Common myeloid progenitor, CD34-positive (primary cell): ENCODE measurements at regions not wholly inside any gene's neighbourhood (a gene's known extent, or its start where the extent isn't known, plus 50 kb on each side); places are given as distances from the start of the nearest gene placed in this dataset.

Experiments
- CTCF ChIA-PET: fragments of 350-600 bp; sonication (Branson Sonifier 250); formaldehyde crosslinking; loops from one replicate; lab custom pipeline; 2021; ENCODE audit warnings: antibody characterized with exemption; lab: Charles Lee
- POLR2A ChIA-PET: fragments of 350-600 bp; sonication (Branson Sonifier 250); formaldehyde crosslinking; loops from one replicate; lab custom pipeline; 2021; ENCODE audit warnings: antibody characterized with exemption; lab: Charles Lee
- DNase-seq, 3 donors: peaks; one replicate each; pipeline versions ENCODE4 v3.0.0 to v3.0.0-alpha.2; 2013
- H3K27ac ChIP-seq, 2 experiments: 1 replicate in 1 of 2; 2 replicates in 1 of 2; pipeline ENCODE4 v1.7.0; 2013; ENCODE audit warnings: inconsistent platforms in 2 of 2, low read length in 2 of 2, mild to moderate bottlenecking in 2 of 2, low read depth in 1 of 2, moderate library complexity in 1 of 2; ENCODE audit not compliant: severe bottlenecking in 2 of 2, insufficient read depth in 1 of 2, poor library complexity in 1 of 2
- H3K27me3 ChIP-seq, 5 experiments: replicated peaks in 2 of 5; 1 replicate in 3 of 5; 2 replicates in 2 of 5; pipeline versions ENCODE4 v1.6.1 to v1.7.0; 2013; ENCODE audit warnings: low read length in 4 of 5, mild to moderate bottlenecking in 2 of 5, moderate library complexity in 2 of 5, inconsistent platforms in 1 of 5; ENCODE audit not compliant: insufficient read depth in 5 of 5, control insufficient read depth in 4 of 5
- H3K36me3 ChIP-seq, 4 experiments: 1 replicate in 2 of 4; 2 replicates in 2 of 4; pipeline versions ENCODE4 v1.6.1 to v1.7.0; 2013; ENCODE audit warnings: low read length in 3 of 4, control low read depth in 1 of 4, mild to moderate bottlenecking in 1 of 4; ENCODE audit not compliant: control insufficient read depth in 4 of 4, insufficient read depth in 4 of 4
- H3K4me1 ChIP-seq, 4 experiments: 1 replicate in 3 of 4; 2 replicates in 1 of 4; pipeline versions ENCODE4 v1.6.1 to v1.7.1; 2013; ENCODE audit warnings: low read length in 3 of 4, mild to moderate bottlenecking in 3 of 4, control low read depth in 1 of 4, inconsistent platforms in 1 of 4, moderate library complexity in 1 of 4; ENCODE audit not compliant: control insufficient read depth in 4 of 4, insufficient read depth in 4 of 4; ENCODE audit errors: control extremely low read depth in 1 of 4
- H3K4me3 ChIP-seq, 7 experiments: 1 replicate in 4 of 7; 2 replicates in 3 of 7; pipeline versions ENCODE4 v1.5.1 to v1.7.0; 2013; ENCODE audit warnings: mild to moderate bottlenecking in 7 of 7, low read length in 6 of 7, moderate library complexity in 6 of 7, inconsistent platforms in 2 of 7, low read depth in 2 of 7, control low read depth in 1 of 7; ENCODE audit not compliant: insufficient read depth in 4 of 7, control insufficient read depth in 1 of 7; ENCODE audit errors: extremely low read depth in 1 of 7
- H3K9me3 ChIP-seq, 5 experiments: 1 replicate in 4 of 5; 2 replicates in 1 of 5; pipeline versions ENCODE4 v1.6.1 to v1.7.1; 2013; ENCODE audit warnings: low read length in 4 of 5, mild to moderate bottlenecking in 2 of 5, inconsistent platforms in 1 of 5, low read depth in 1 of 5, moderate library complexity in 1 of 5; ENCODE audit not compliant: control insufficient read depth in 4 of 5, insufficient read depth in 2 of 5; ENCODE audit errors: control extremely low read depth in 1 of 5
- WGBS: methylation state at CpG from one replicate; pipeline ENCODE4 v1.1.5; 2013; ENCODE audit not compliant: insufficient coverage; 5-methylcytosine and 5-hydroxymethylcytosine counted together

DNA sequence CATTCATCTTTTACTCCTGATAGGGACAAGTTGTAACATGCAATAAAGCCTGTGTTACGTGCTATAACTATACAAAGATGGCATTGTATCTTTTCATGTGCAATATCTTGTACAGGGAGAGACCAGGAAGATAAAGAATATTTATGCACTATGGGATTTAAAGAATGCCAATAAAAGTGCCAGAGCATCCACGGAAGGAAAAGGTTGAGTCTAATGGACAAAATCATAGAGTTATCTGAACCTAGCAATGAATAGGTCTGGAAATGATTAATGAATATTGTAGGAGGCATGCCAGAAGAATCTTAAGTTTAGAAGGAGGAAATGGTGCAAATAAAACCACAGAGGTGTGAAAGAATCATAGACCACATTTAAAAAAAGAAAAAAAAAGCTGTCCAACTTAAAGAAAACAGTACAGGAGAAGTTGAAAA is 263.9 kb downstream of the KCNC2 start:
- ChIA-PET POLR2A (no interaction called here), CTCF (no interaction called here)
- Histone ChIP-seq H3K4me1 (no peaks in the 10 kb centered on the region), H3K4me3 (no peak overlapping the region), H3K9me3 (no peaks in the 10 kb centered on the region), H3K27ac (no peak overlapping the region), H3K36me3 (no peaks in the 10 kb centered on the region), H3K27me3 (no peaks in the 10 kb centered on the region)
- no peak for DNase-seq
- 100% methylated on average over 1 of the region's 2 CpGs for WGBS

DNA sequence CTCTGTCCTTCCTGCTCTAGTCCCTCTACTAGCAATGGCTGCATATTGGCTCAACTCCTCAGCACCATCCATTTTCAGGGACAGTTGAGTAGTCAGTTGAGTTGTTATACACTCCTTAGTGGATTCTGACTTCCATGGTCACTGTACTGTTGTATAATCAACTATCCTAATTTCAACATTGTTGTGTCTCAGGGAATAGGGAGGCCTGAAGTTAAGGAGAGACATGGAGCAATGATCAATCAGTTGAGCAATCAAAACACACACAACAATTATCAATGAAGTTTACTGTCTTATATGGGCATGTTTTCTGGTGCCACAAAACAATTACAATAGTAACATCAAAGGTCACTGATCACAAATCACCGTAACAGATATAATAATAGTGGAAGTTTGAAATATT is 255.9 kb downstream of the KCNC2 start:
- Histone ChIP-seq H3K4me3 (no peak overlapping the region), H3K27ac (no peak overlapping the region), H3K9me3 (peaks cover 0 to 3% (median 1%) of the 10 kb centered on the region in 5 experiments), H3K4me1 (no peaks in the 10 kb centered on the region), H3K36me3 (no peaks in the 10 kb centered on the region), H3K27me3 (no peaks in the 10 kb centered on the region)
- no peak for DNase-seq
- POLR2A ChIA-PET, result no interaction called here
- CTCF ChIA-PET, result no interaction called here
- WGBS, result no CpG with 5 or more reads among the region's 1 CpG

DNA sequence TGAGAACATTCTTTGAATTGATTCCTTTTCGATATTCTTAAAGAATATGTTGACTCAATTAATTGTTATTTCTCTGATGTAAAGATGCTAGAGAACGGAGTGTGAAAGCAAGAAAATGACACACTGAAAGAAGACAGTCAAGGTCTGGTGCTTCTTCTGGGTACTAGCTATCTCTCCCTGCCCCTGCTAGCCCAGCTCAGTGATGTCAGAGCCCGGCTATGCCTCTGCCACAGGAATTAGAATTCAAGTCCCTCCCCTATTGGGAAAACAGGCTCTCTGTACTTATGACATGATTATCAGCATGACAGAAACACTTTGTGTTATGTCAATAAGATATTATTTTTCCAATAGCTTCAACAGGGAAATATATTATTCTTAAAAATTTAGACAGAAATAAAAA is 252.4 kb downstream of the KCNC2 start:
- 84% methylated on average over 2 of the region's 3 CpGs for WGBS
- DNase-seq, result no peak
- Histone ChIP-seq H3K4me1 (no peaks in the 10 kb centered on the region), H3K9me3 (peaks cover 0 to 3% (median 1%) of the 10 kb centered on the region in 5 experiments), H3K27me3 (no peaks in the 10 kb centered on the region), H3K4me3 (no peak overlapping the region), H3K27ac (no peak overlapping the region), H3K36me3 (no peaks in the 10 kb centered on the region)
- CTCF ChIA-PET, result no interaction called here
- POLR2A ChIA-PET, result no interaction called here

DNA sequence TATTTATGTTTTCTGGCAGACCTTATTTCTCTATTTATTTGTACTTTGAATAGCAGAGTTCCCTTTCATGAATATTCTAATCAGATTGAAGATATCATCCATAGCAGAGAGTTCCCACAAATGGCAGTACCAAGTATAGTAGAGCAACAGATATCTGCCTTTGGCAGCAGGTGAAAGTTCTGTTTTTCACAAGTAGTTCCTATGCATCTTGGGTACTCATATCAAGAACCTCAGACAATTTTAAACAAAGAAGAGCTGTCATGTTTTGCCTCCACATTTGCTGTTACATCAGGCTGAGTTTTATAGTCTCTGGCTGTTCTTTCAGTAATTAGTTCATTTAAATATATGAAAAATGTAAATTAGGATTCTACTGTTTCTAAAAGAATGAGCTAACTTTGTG is 252.0 kb downstream of the KCNC2 start:
- peaks cover 0 to 3% (median 1%) of the 10 kb centered on the region in 5 experiments for H3K9me3 ChIP-seq
- ChIA-PET POLR2A (no interaction called here), CTCF (no interaction called here)
- no peak for DNase-seq
- H3K27me3 ChIP-seq, result no peaks in the 10 kb centered on the region
- H3K4me1 ChIP-seq, result no peaks in the 10 kb centered on the region
- no peak overlapping the region for H3K4me3 ChIP-seq
- no peaks in the 10 kb centered on the region for H3K36me3 ChIP-seq
- H3K27ac ChIP-seq, result no peak overlapping the region

DNA sequence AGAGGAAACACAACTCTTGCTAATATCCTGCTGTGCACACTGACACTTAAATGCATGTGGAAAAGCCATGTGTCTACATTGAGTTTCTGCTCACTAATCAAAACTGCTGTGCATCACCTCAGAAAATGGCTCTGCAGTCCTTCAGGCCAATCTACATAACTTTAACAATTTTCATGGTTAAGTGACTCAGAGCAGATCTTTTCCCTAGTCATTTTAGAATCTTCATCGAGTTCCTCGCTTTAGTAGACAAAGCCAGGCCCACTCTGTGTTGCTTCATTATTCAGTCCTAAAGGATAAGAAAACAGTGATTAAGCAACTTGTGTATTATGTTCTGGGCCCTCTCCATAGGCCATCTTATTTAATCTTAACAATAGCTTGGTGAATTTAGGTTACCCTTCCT is 250.0 kb downstream of the KCNC2 start:
- ChIA-PET CTCF (no interaction called here), POLR2A (no interaction called here)
- Histone ChIP-seq H3K4me1 (no peaks in the 10 kb centered on the region), H3K27me3 (no peaks in the 10 kb centered on the region), H3K4me3 (no peak overlapping the region), H3K9me3 (peaks cover 0 to 3% (median 1%) of the 10 kb centered on the region in 5 experiments), H3K27ac (no peak overlapping the region), H3K36me3 (no peaks in the 10 kb centered on the region)
- DNase-seq, result no peak
- WGBS, result 100% methylated on average over 2 of the region's 2 CpGs

DNA sequence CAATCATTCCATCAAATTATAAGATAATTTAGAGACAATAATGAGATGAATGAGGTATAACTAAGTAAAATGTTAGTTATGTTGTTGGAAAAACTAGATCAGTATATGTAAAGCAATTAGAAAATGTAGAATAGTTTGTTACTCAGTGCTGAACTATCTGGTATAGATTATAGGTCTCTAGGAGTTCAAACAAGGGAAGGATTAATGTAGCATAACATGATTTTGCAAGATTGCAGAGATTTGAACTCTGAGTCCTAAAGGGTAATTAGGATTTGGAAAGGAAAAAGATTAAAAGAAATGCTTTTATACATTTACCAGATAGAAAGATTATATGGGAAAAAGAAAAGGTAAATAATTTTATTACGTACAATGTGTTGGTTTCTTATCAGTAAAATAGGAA is 246.3 kb downstream of the KCNC2 start:
- WGBS, result no CpG with 5 or more reads among the region's 1 CpG
- POLR2A ChIA-PET, result no interaction called here
- Histone ChIP-seq H3K9me3 (no peaks in the 10 kb centered on the region), H3K4me1 (no peaks in the 10 kb centered on the region), H3K4me3 (no peak overlapping the region), H3K36me3 (no peaks in the 10 kb centered on the region), H3K27me3 (no peaks in the 10 kb centered on the region), H3K27ac (no peak overlapping the region)
- CTCF ChIA-PET, result no interaction called here
- DNase-seq, result no peak

DNA sequence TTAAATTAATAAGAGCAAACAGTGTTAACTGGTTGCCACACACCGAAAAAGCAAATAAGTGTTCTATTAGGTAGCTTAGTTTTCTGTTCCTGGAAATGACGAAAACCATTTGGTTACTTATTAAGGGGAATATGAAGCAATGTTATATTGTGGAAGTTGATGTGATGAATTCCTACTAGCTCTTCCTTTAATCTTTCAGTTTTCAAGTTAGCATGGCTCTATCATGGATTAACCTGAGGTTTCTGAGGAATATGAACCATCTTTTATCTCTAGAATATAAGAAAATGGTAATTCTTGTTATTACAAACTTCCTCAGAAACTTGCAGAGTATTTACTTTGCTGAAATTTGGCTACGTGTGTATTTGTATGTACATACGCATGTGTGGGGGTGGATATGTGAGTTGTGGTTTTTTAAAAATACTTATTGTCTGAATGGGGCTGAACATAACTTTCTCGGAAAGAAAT is 245.7 kb downstream of the KCNC2 start:
- H3K4me1 ChIP-seq, result no peaks in the 10 kb centered on the region
- no peaks in the 10 kb centered on the region for H3K27me3 ChIP-seq
- H3K27ac ChIP-seq, result no peak overlapping the region
- POLR2A ChIA-PET, result no interaction called here
- H3K9me3 ChIP-seq, result no peaks in the 10 kb centered on the region
- 100% methylated on average over 1 of the region's 5 CpGs for WGBS
- H3K4me3 ChIP-seq, result no peak overlapping the region
- DNase-seq, result no peak
- CTCF ChIA-PET, result no interaction called here
- no peaks in the 10 kb centered on the region for H3K36me3 ChIP-seq
